IPS-18a (cell line): ENCODE measurements at regions not wholly inside any gene's neighbourhood (a gene's known extent, or its start where the extent isn't known, plus 50 kb on each side); places are given as distances from the start of the nearest gene placed in this dataset.
"Not testable (repeated sequence)": the region's sequence is repeated elsewhere in the genome, so short reads cannot be mapped to it uniquely, and the experiment has no call there.

ENCODE experiments used
- H3K27ac ChIP-seq: one replicate; pipeline ENCODE4 v1.5.1; 2013; ENCODE audit warnings: low read length
- H3K27me3 ChIP-seq: one replicate; pipeline ENCODE4 v1.6.1; 2013; ENCODE audit warnings: mild to moderate bottlenecking, low read length; ENCODE audit not compliant: control insufficient read depth, insufficient read depth
- H3K36me3 ChIP-seq: one replicate; pipeline ENCODE4 v1.6.1; 2013; ENCODE audit warnings: low read depth, low read length; ENCODE audit not compliant: control insufficient read depth
- H3K4me1 ChIP-seq: one replicate; pipeline ENCODE4 v1.6.1; 2013; ENCODE audit warnings: low read depth, low read length; ENCODE audit not compliant: control insufficient read depth
- H3K4me3 ChIP-seq: one replicate; pipeline ENCODE4 v1.5.1; 2013; ENCODE audit warnings: low read length
- H3K9ac ChIP-seq: one replicate; pipeline ENCODE4 v1.6.1; 2013; ENCODE audit warnings: mild to moderate bottlenecking, low read length, moderate library complexity
- H3K9me3 ChIP-seq: one replicate; pipeline ENCODE4 v1.6.1; 2013; ENCODE audit warnings: low read depth, low read length; ENCODE audit not compliant: control insufficient read depth

GRCh38 chr13:87234981-87235380 lies 436.2 kb upstream of the SLITRK5 start:
- Histone ChIP-seq H3K9me3 (no peaks in the 10 kb centered on the region), H3K4me1 (no peaks in the 10 kb centered on the region), H3K27me3 (no peaks in the 10 kb centered on the region), H3K9ac (no peak overlapping the region), H3K27ac (no peak overlapping the region), H3K4me3 (no peak overlapping the region), H3K36me3 (no peaks in the 10 kb centered on the region)

GRCh38 chr13:87235621-87236020 lies 435.6 kb upstream of the SLITRK5 start:
- no peak overlapping the region for H3K27ac ChIP-seq
- H3K4me3 ChIP-seq: no peak overlapping the region
- H3K36me3 ChIP-seq: no peaks in the 10 kb centered on the region
- no peaks in the 10 kb centered on the region for H3K27me3 ChIP-seq
- H3K9ac ChIP-seq: no peak overlapping the region
- H3K9me3 ChIP-seq: no peaks in the 10 kb centered on the region
- H3K4me1 ChIP-seq: no peaks in the 10 kb centered on the region

- Histone ChIP-seq H3K4me3 (no peak overlapping the region), H3K27me3 (no peaks in the 10 kb centered on the region), H3K4me1 (no peaks in the 10 kb centered on the region), H3K36me3 (no peaks in the 10 kb centered on the region), H3K9ac (no peak overlapping the region), H3K27ac (no peak overlapping the region), H3K9me3 (no peaks in the 10 kb centered on the region)
Measured at GRCh38 chr13:87244256-87244890, 426.8 kb upstream of the SLITRK5 start.

GRCh38 chr13:87249847-87250246 lies 421.3 kb upstream of the SLITRK5 start:
- not testable (repeated sequence) for H3K27ac ChIP-seq, H3K4me3 ChIP-seq, H3K36me3 ChIP-seq, H3K4me1 ChIP-seq, H3K27me3 ChIP-seq, H3K9ac ChIP-seq, H3K9me3 ChIP-seq

GRCh38 chr13:87255394-87255793 lies 415.8 kb upstream of the SLITRK5 start:
- Histone ChIP-seq H3K27me3 (no peaks in the 10 kb centered on the region), H3K9ac (no peak overlapping the region), H3K27ac (no peak overlapping the region), H3K36me3 (no peaks in the 10 kb centered on the region), H3K4me1 (no peaks in the 10 kb centered on the region), H3K9me3 (no peaks in the 10 kb centered on the region), H3K4me3 (no peak overlapping the region)

GRCh38 chr13:87259479-87260083 lies 411.6 kb upstream of the SLITRK5 start:
- no peaks in the 10 kb centered on the region for H3K36me3 ChIP-seq
- H3K27ac ChIP-seq: no peak overlapping the region
- no peaks in the 10 kb centered on the region for H3K4me1 ChIP-seq
- no peaks in the 10 kb centered on the region for H3K27me3 ChIP-seq
- no peaks in the 10 kb centered on the region for H3K9me3 ChIP-seq
- no peak overlapping the region for H3K4me3 ChIP-seq
- no peak overlapping the region for H3K9ac ChIP-seq

- H3K4me3 ChIP-seq: no peak overlapping the region
- no peaks in the 10 kb centered on the region for H3K36me3 ChIP-seq
- no peaks in the 10 kb centered on the region for H3K27me3 ChIP-seq
- peaks cover 8% of the 10 kb centered on the region for H3K4me1 ChIP-seq
- no peaks in the 10 kb centered on the region for H3K9me3 ChIP-seq
- no peak overlapping the region for H3K27ac ChIP-seq
- no peak overlapping the region for H3K9ac ChIP-seq
Measured at GRCh38 chr13:87274209-87274819, 396.9 kb upstream of the SLITRK5 start.

- Histone ChIP-seq H3K36me3 (no peaks in the 10 kb centered on the region), H3K4me3 (no peak overlapping the region), H3K27ac (no peak overlapping the region), H3K9me3 (no peaks in the 10 kb centered on the region), H3K4me1 (no peaks in the 10 kb centered on the region), H3K27me3 (no peaks in the 10 kb centered on the region), H3K9ac (no peak overlapping the region)
Measured at GRCh38 chr13:87280139-87280538, 391.0 kb upstream of the SLITRK5 start.

- no peak overlapping the region for H3K4me3 ChIP-seq
- H3K4me1 ChIP-seq: no peaks in the 10 kb centered on the region
- H3K27me3 ChIP-seq: no peaks in the 10 kb centered on the region
- no peak overlapping the region for H3K27ac ChIP-seq
- H3K9ac ChIP-seq: no peak overlapping the region
- no peaks in the 10 kb centered on the region for H3K9me3 ChIP-seq
- no peaks in the 10 kb centered on the region for H3K36me3 ChIP-seq
Measured at GRCh38 chr13:87287721-87288120, 383.4 kb upstream of the SLITRK5 start.

GRCh38 chr13:87295636-87296035 lies 375.5 kb upstream of the SLITRK5 start:
- no peak overlapping the region for H3K9ac ChIP-seq
- H3K36me3 ChIP-seq: no peaks in the 10 kb centered on the region
- no peak overlapping the region for H3K4me3 ChIP-seq
- H3K27ac ChIP-seq: no peak overlapping the region
- H3K4me1 ChIP-seq: no peaks in the 10 kb centered on the region
- H3K27me3 ChIP-seq: no peaks in the 10 kb centered on the region
- no peaks in the 10 kb centered on the region for H3K9me3 ChIP-seq

GRCh38 chr13:87302034-87302433 lies 369.1 kb upstream of the SLITRK5 start:
- no peaks in the 10 kb centered on the region for H3K36me3 ChIP-seq
- no peak overlapping the region for H3K27ac ChIP-seq
- H3K27me3 ChIP-seq: no peaks in the 10 kb centered on the region
- H3K4me1 ChIP-seq: no peaks in the 10 kb centered on the region
- no peak overlapping the region for H3K9ac ChIP-seq
- H3K4me3 ChIP-seq: no peak overlapping the region
- no peaks in the 10 kb centered on the region for H3K9me3 ChIP-seq

- no peak overlapping the region for H3K9ac ChIP-seq
- H3K9me3 ChIP-seq: no peaks in the 10 kb centered on the region
- no peaks in the 10 kb centered on the region for H3K27me3 ChIP-seq
- H3K4me1 ChIP-seq: no peaks in the 10 kb centered on the region
- no peak overlapping the region for H3K4me3 ChIP-seq
- H3K27ac ChIP-seq: no peak overlapping the region
- H3K36me3 ChIP-seq: no peaks in the 10 kb centered on the region
Measured at GRCh38 chr13:87302931-87303330, 368.2 kb upstream of the SLITRK5 start.
